ENCODE measurements at regions not wholly inside any gene's neighbourhood (a gene's known extent, or its start where the extent isn't known, plus 50 kb on each side); places are given as distances from the start of the nearest gene placed in this dataset.

- TF ChIP-seq GATA3 (IDR thresholded peaks at IDR 0.05; ENCODE audit: low read depth, low read length) (no peak), GATA2 (IDR thresholded peaks at IDR 0.05; ENCODE audit: low read depth, low read length) (no peak)
Observed at GRCh38 chr3:81929697-81930096, 168.3 kb upstream of the GBE1 start.
